ENCODE measurements at regions not wholly inside any gene's neighbourhood (a gene's known extent, or its start where the extent isn't known, plus 50 kb on each side); places are given as distances from the start of the nearest gene placed in this dataset.

DNA sequence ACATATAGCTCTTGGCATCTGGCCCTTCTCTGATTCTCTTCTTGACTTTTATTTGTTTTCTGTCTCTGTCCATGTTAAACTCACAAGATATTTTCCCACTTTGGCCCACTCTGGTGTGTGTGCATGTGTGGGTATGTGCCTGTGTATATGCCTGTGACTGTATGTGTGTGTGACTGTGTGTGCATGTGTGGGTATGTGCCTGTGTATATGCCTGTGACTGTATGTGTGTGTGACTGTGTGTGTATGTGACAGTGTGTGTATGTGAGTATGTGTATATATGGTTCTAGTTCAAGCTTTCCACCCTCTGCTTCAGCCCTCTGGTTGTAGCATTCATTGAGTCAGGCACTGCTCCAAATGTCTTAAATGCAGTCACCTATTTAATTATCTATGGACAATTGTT lies 88.6 kb upstream of the GGTLC1 start:
- Mint-ChIP-seq H3K36me3 (no peaks in the 10 kb centered on the region), H3K27ac (no peak overlapping the region), H3K27me3 (peaks cover 46% of the 10 kb centered on the region), H3K4me1 (ENCODE audit: unreplicated experiment) (peaks cover 5% of the 10 kb centered on the region), H3K9me3 (no peaks in the 10 kb centered on the region), H3K4me3 (no peak overlapping the region)
- no peak for DNase-seq (ENCODE audit: extremely low spot score, unreplicated experiment)
- TF ChIP-seq, protein P1, sequence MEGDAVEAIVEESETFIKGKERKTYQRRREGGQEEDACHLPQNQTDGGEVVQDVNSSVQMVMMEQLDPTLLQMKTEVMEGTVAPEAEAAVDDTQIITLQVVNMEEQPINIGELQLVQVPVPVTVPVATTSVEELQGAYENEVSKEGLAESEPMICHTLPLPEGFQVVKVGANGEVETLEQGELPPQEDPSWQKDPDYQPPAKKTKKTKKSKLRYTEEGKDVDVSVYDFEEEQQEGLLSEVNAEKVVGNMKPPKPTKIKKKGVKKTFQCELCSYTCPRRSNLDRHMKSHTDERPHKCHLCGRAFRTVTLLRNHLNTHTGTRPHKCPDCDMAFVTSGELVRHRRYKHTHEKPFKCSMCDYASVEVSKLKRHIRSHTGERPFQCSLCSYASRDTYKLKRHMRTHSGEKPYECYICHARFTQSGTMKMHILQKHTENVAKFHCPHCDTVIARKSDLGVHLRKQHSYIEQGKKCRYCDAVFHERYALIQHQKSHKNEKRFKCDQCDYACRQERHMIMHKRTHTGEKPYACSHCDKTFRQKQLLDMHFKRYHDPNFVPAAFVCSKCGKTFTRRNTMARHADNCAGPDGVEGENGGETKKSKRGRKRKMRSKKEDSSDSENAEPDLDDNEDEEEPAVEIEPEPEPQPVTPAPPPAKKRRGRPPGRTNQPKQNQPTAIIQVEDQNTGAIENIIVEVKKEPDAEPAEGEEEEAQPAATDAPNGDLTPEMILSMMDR (conservative IDR thresholded peaks at IDR 0.05): no peak

DNA sequence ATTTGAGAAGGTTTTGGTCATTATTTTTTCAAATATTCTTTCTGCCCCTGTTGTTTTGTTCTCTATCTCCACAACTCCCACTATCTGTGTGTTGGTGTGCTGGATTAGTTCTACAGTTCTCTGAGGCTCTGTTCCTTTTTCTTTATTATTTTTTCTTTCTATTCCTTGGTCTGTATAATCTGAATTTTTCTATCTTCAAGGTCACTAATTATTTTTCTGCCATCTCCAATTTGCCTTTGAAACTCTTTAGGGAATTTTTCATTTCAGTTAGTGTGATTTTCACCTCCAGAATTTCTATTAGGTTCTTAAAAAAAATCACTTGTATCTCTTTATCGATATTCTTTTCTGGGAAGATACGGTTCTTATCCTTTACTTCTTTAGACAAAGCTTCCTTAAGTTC lies 82.1 kb upstream of the GGTLC1 start:
- H3K27me3 Mint-ChIP-seq: peaks cover 43% of the 10 kb centered on the region
- no peaks in the 10 kb centered on the region for H3K4me1 Mint-ChIP-seq (ENCODE audit: unreplicated experiment)
- no peak overlapping the region for H3K4me3 Mint-ChIP-seq
- no peaks in the 10 kb centered on the region for H3K9me3 Mint-ChIP-seq
- no peak for DNase-seq (ENCODE audit: extremely low spot score, unreplicated experiment)
- no peaks in the 10 kb centered on the region for H3K36me3 Mint-ChIP-seq
- TF ChIP-seq, protein P1 (conservative IDR thresholded peaks at IDR 0.05): no peak
- H3K27ac Mint-ChIP-seq: no peak overlapping the region

DNA sequence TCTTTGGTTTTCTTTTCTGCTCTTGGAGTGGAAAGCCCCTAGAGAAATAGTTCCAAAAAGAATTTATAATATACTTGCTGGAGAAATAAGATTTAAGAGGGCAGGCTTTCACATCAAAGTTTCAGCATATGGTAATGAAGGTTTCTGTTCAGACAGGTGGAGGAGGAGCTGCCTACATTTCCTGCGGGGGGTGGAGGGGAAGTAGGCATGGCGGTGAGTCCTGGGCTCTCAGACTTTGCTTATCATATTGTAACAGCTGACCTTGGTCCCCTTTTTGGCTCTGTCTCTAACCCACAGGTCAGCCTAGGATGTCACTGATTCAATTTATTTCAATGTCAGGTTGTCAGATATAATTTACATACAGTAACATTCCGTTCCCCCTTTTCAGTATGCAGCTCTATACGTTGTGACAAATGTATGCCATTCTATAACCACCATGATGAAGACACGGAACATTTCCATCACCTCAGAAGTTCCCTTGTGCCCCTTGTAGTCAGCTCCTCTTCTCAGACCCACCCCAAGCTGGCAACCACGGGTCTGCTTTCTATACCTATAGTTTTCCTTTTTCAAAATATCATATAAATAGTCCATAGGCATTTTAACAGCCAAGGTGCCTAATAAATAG lies 77.6 kb upstream of the GGTLC1 start:
- DNase-seq (ENCODE audit: extremely low spot score, unreplicated experiment): no peak
- Mint-ChIP-seq H3K27ac (no peak overlapping the region), H3K36me3 (no peaks in the 10 kb centered on the region), H3K27me3 (peaks cover 28% of the 10 kb centered on the region), H3K4me3 (no peak overlapping the region), H3K9me3 (no peaks in the 10 kb centered on the region), H3K4me1 (ENCODE audit: unreplicated experiment) (no peaks in the 10 kb centered on the region)
- TF ChIP-seq, protein P1 (conservative IDR thresholded peaks at IDR 0.05): no peak

DNA sequence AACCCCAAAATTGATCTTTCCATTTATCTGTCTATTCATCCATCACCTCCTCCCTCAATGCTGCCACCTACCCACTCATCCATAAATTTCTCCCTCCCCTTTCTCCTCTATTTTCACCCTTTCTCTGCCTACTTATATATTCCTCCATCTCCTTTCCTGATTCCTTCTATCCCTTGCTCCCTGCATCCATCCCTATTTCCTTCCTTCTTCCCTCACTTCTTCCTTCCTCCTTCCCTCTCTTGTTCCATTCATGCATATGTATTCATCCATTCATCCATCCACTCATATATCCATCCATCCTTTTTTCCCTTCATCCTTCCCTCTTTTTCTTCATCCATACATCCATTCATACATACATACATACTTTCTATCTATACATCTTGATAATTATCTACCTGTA lies 76.3 kb upstream of the GGTLC1 start:
- Mint-ChIP-seq H3K4me3 (no peak overlapping the region), H3K27ac (no peak overlapping the region), H3K4me1 (ENCODE audit: unreplicated experiment) (no peaks in the 10 kb centered on the region), H3K36me3 (no peaks in the 10 kb centered on the region), H3K27me3 (peaks cover 27% of the 10 kb centered on the region), H3K9me3 (no peaks in the 10 kb centered on the region)
- DNase-seq (ENCODE audit: extremely low spot score, unreplicated experiment): no peak
- TF ChIP-seq, protein P1 (conservative IDR thresholded peaks at IDR 0.05): no peak

DNA sequence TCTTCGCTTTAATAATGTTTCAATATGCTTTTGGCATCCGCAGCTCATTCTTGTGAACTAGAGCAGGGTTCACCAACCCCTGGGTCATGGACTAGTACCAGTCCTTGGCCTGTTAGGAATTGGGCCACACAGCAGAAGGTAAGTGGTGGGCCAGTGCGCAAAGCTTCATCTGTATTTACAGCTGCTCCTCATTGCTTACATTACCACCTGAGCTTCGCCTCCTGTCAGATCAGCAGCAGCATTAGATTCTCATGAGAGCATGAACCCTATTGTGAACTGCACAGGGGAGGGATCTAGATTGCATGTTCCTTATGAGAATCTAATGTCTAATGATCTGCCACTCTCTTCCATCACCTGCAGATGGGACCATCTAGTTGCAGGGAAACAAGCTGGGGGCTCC lies 75.5 kb upstream of the GGTLC1 start:
- DNase-seq (ENCODE audit: extremely low spot score, unreplicated experiment): no peak
- Mint-ChIP-seq H3K36me3 (no peaks in the 10 kb centered on the region), H3K4me3 (no peak overlapping the region), H3K27me3 (peaks cover 27% of the 10 kb centered on the region), H3K4me1 (ENCODE audit: unreplicated experiment) (no peaks in the 10 kb centered on the region), H3K27ac (no peak overlapping the region), H3K9me3 (no peaks in the 10 kb centered on the region)
- TF ChIP-seq, protein P1 (conservative IDR thresholded peaks at IDR 0.05): no peak

DNA sequence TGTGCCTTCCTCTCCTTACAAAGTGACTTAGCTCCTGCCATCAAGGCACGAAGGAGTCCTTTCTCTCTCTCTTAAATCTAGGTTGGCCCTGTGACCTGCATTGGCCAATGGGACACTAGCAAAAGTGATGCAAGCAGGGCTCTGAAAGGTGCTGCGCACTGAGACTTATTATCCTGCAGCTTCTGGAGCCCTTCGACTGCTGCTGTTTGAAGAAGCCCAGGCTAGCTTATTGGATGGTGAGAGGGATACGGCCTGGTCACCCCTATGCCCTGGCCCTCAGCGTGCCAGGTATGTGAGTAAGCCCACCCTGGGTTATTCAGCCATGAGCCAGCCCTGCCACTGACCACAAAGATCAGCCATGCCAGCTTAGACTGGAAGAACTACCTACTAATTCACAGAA lies 74.5 kb upstream of the GGTLC1 start:
- H3K4me3 Mint-ChIP-seq: no peak overlapping the region
- TF ChIP-seq, protein P1 (conservative IDR thresholded peaks at IDR 0.05): no peak
- H3K27ac Mint-ChIP-seq: no peak overlapping the region
- no peaks in the 10 kb centered on the region for H3K9me3 Mint-ChIP-seq
- peaks cover 22% of the 10 kb centered on the region for H3K27me3 Mint-ChIP-seq
- H3K36me3 Mint-ChIP-seq: no peaks in the 10 kb centered on the region
- DNase-seq (ENCODE audit: extremely low spot score, unreplicated experiment): no peak
- H3K4me1 Mint-ChIP-seq (ENCODE audit: unreplicated experiment): no peaks in the 10 kb centered on the region
